Ramos (cell line): ENCODE measurements at regions not wholly inside any gene's neighbourhood (a gene's known extent, or its start where the extent isn't known, plus 50 kb on each side); places are given as distances from the start of the nearest gene placed in this dataset.
"Not testable (repeated sequence)": the region's sequence is repeated elsewhere in the genome, so short reads cannot be mapped to it uniquely, and the experiment has no call there.

Experiments
- in situ Hi-C: fragments of 300-500 bp; cut with MboI; formaldehyde crosslinking; loops from one replicate; pipeline ENCODE4 v1.14.3; 2022; ENCODE audit warnings: low sequenced_read_pairs; ENCODE audit not compliant: unreplicated experiment

- in situ Hi-C loops = no loop called here
These were observed 57.0 kb downstream of the RASL11A start for GRCh38 chr13:27327633-27328032.

DNA sequence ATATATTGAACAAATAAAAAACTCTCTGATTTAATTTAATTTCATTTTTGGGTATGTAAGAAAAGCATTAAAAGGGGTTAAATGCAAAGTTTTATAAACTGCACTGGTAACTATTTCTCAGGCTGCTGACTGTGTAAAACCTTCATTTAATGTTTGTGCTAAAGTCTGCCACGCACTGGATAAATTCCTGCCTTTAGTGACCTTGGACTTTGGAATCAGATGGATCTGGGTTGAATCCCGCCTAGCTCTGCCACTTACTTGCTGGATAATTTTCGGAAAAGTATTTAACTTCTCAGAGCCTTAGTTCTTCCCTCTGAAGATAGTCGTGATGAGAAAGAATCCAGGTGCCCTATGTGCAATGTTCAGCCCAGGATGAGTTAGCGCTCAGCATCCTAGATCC, 58.6 kb downstream of the RASL11A start:
- in situ Hi-C loops = no loop called here

DNA sequence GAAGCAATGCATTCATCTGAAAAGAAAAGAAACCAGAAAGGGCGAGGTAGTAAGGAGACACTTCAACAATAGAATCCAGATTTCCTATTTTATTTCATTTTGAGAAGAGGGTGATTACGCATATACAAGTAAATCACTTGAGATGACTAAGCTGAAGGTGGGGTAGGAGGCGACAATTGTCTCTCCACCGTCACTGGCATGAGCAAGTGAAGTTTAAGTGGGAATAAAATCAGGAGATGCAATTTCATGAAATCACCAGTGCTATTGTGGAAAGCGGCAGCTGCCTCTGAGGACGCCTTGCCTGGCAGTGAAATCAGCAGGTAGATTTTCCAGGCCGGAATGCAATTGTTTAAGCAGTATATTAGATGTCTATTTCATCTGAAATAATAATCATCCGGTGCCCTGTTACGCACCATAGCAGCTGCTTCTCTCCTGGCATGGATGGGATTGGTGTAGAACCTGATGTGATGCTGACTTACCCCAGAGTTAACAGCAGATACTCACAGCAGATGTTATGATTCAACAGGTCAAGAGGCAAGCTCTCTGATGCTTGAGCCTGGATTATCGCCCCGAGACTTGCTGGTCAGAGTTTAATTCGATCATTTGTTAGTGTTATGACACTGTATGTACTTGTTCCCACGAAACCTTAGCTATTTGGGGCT, 64.3 kb downstream of the RASL11A start:
- in situ Hi-C loops = no loop called here

DNA sequence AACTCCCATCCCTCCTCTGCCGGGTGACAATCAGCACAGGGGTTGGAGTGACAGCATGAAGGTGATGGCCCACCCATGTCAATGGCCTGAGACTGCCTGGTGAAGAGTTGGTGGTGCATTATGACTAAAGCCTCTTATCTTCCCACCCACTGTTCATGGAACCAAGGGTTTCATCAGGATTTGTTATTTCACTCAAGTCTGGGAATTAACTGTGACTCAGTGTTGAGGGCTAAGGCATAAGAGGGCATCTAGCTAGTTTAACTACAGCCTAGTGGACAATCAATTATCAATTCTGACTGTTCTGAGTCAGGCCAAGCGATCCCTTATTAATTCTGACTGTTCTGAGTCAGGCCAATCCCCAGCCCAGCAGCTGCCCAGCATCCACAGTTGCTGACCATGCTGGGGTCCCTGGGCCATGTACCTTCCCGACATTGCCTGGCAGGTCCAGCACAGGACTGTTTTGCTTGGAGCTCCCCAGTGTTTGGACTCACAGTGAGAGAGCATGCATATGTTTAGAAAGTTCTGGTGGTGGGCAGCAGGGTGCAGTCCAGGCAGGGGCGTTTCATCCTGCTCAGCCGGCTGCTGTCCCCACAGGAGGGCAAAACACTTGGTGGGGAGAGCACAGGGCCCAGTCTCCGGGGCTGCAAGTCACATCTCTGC, 65.5 kb downstream of the RASL11A start:
- in situ Hi-C loops = no loop called here

DNA sequence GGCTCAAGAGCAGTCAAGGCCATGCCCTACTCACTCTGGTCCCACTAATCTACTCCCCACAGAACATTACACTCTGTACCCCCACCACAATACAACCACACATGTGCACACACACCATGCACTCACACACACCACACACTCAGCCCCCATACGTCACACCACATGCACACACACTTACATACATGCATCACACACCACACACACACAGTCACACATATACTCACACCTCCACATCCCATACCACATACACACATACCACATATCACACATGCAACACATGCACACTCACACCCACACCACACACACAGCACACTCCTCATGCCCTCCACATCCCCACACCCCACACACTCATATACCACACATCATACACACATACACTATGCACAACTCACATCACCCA, 67.6 kb downstream of the RASL11A start:
- in situ Hi-C loops = no loop called here

- in situ Hi-C loops = no loop called here
These were observed 68.2 kb downstream of the RASL11A start for GRCh38 chr13:27338816-27339215.

DNA sequence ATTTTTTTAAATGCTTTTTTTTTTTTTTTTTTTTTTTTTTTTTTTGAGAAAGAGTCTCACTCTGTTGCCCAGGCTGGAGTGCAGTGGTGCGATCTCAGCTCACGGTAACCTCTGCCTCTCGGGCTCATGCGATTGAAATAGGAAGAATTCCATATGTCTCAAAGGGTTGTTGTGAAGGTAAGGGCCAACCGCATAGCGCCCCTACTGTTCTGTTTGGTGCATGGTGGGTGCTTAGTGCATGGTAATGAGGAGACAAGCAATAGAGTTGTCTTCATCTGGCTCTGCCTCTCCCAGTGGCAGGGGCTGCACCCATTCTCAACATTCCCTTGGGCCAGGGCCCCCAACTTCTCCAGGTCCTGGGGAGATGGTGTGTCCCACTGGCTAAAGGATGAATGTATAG, 68.7 kb downstream of the RASL11A start:
- in situ Hi-C loops = no loop called here

DNA sequence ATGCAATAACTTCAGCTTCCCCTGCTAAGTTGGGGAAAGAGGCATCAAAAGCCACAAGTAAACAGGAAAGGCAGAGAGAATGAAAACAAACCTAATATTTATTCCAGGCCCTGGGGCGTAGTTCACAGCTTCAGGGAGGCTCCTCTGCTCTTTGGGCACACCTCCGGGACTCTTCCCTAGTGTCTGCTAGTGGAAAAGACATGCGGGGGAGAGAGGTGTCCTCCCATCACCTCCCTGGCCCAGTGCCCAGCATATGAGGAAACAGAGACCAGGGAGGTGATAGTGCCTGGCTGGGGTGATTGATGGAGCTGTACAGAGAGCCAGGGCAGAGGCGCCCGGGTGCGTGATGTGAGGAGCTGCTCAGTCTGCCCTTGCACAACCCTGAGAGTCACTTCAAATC, 71.0 kb downstream of the RASL11A start:
- in situ Hi-C loops = no loop called here

DNA sequence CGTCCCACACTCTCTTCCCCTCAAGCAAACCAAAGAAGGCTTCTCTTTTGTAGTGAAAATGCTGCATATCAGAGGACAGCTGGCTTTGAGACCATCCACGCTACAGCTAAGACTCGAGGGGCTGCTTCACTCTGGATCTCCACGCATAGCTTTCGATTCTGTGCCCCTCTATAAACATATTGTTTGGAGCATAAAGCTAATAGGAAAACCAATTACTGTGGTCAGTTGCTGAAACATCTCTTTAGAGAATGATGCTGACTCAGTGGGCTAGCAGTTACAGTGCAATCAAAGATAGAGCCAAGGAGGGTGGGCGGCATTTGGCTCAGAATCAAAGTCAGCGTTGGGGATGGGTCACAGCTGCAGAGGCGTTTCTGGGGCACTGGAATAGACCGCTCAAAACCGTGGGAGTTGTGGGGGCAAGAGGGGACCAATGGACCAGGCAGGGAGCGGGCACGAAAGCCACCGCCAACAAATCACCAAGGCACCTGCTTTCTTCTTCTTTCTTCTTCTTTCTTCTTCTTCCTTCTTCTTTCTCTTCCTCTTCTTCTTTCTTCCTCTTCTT, 76.7 kb downstream of the RASL11A start:
- in situ Hi-C loops = loop anchor here (5.0 kb wide), 1 partner anchor 360 kb away; no protein-coding TSS in a partner anchor

DNA sequence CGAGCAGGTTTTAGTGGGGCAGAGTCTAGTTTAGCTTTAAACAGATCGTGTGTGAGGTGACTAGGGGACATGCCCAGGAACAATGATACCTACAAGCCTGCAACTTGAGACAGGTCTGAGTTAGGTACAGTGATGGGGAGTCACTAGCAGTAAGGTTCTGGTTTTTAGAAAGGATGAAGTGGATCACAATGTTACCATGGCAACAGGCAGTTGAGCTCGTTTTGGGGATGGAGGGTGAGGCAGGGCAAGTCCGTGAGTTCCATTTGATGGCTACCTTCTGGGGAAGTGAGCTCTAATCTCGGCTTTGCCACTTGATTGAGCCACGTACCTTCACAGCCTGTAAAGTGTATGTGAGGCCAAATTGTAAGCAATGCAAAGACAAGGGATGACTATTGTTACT, 76.0 kb upstream of the GTF3A start:
- in situ Hi-C loops = loop anchor here (5.0 kb wide), 1 partner anchor 361 kb away; no protein-coding TSS in a partner anchor

GRCh38 chr13:27349458-27349857, 75.0 kb upstream of the GTF3A start:
- in situ Hi-C loops = loop anchor here (5.0 kb wide), 1 partner anchor 362 kb away; no protein-coding TSS in a partner anchor

GRCh38 chr13:27350825-27351224, 73.6 kb upstream of the GTF3A start:
- in situ Hi-C loops = not testable (repeated sequence)

GRCh38 chr13:27352698-27353097, 71.7 kb upstream of the GTF3A start:
- in situ Hi-C loops = no loop called here

DNA sequence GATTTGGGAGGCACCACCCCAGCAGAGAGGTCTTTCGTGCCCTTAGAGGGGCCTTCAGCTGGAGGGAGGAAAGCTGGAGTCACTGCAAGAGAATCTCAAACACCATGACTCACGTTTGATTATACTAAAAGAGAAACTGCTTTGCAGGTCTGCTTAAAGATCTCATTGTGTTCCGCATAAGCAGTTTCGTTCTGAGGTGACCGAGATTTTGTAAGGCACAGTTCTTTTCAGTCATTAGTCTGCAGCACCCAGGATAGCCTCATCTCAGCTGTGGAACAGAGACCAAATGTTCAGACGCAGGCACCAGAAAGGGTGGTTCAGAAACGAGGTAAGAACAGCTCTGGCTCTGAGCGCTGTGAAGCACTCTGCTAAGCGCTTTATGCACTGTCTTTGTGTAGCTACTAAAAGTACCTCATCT, 71.2 kb upstream of the GTF3A start:
- in situ Hi-C loops = no loop called here

- in situ Hi-C loops = no loop called here
These were observed 70.7 kb upstream of the GTF3A start for GRCh38 chr13:27353708-27354107.

- in situ Hi-C loops = no loop called here
These were observed 70.0 kb upstream of the GTF3A start for GRCh38 chr13:27354379-27354778.

- in situ Hi-C loops = no loop called here
These were observed 68.5 kb upstream of the GTF3A start for GRCh38 chr13:27355894-27356293.

DNA sequence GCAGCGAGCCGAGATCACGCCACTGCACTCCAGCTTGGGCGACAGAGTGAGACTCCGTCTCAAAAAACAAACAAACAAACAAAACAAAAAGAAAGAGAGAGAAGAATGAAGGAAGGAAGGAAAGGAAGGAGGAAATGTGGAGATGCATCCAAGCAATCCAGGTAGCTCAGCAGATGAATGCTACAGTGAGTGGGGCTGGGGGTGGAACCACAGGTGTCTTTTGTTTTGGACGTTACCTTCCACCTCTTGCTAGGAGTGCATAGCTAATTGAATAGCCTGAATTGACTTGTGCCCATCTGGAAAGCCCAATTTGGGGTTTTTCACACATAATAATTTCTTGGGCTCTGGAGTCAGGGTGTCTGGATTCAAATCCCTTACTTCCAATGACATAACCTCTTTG, 66.0 kb upstream of the GTF3A start:
- in situ Hi-C loops = no loop called here

GRCh38 chr13:27359199-27359821, 65.1 kb upstream of the GTF3A start:
- in situ Hi-C loops = no loop called here

- in situ Hi-C loops = no loop called here
These were observed 63.9 kb upstream of the GTF3A start for GRCh38 chr13:27360562-27360961.

- in situ Hi-C loops = no loop called here
These were observed 62.2 kb upstream of the GTF3A start for GRCh38 chr13:27362064-27362751.
